ENCODE measurements at regions not wholly inside any gene's neighbourhood (a gene's known extent, or its start where the extent isn't known, plus 50 kb on each side); places are given as distances from the start of the nearest gene placed in this dataset.

DNA sequence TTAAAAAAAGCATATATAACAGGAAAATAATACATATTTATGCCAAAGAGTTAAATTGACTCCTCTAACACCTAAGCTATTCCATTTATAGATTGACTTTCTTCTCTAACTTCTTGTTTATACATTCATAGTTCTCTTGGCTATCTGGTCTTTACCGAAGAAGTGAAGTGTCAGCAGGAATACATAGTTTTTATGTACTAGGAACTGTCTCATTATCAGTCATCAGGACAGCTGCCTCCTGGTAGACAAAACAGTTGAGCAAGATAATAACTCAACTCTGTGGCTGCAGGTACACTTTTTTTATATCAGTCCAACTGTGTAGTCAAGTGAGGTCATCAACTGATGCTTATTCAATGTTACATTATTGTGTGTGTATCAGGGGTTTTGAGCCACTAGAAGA lies 1436.0 kb upstream of the NUDT12 start:
- H3K4me1 Mint-ChIP-seq (ENCODE audit: low read depth): no peaks in the 10 kb centered on the region
- H3K36me3 Mint-ChIP-seq (ENCODE audit: insufficient read depth): no peaks in the 10 kb centered on the region
- DNase-seq (no peak), ATAC-seq (no peak)
- H3K27me3 Mint-ChIP-seq (ENCODE audit: low read depth): no peaks in the 10 kb centered on the region
- H3K4me3 Mint-ChIP-seq: no peak overlapping the region
- H3K9me3 Mint-ChIP-seq: no peaks in the 10 kb centered on the region

DNA sequence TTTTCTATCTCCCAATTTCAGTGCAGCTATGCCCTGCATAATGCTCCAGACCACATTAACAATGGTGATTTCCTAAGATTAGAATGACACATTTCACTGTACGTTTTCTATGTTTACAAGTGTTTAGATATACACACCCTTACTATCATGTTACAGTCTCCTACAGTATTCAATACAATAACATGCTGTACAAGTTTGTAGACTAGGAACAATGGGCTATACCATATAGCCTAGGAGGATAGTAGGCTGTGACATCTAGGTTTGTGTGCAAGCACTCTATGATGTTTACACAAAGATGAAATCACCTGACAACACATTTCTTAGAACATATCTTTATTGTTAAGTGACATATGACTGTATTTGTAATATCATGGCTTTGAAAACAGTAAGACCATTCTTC lies 1435.6 kb upstream of the NUDT12 start:
- Mint-ChIP-seq H3K27me3 (ENCODE audit: low read depth) (no peaks in the 10 kb centered on the region), H3K4me1 (ENCODE audit: low read depth) (no peaks in the 10 kb centered on the region), H3K36me3 (ENCODE audit: insufficient read depth) (no peaks in the 10 kb centered on the region), H3K4me3 (no peak overlapping the region), H3K9me3 (no peaks in the 10 kb centered on the region)
- DNase-seq (no peak), ATAC-seq (no peak)

DNA sequence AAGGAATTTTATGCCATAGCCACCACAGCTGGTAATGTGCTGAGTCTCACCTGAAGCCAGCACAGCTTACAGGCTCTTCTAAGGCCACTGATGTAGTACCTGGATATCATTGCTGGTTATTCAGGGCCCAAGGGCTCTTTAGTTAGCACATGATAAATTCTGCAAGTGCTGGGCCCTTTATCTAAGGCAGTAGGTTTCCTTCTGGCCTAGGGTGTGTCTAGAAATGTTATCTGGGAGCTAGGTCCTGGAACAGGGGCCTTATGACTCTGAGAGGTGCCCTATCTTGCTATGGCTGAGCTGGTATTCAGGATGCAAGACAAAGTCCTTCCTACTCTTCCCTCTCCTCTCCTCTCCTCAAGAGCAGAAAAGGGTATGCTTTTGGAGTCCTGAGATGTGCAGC lies 1424.5 kb upstream of the NUDT12 start:
- no peaks in the 10 kb centered on the region for H3K36me3 Mint-ChIP-seq (ENCODE audit: insufficient read depth)

DNA sequence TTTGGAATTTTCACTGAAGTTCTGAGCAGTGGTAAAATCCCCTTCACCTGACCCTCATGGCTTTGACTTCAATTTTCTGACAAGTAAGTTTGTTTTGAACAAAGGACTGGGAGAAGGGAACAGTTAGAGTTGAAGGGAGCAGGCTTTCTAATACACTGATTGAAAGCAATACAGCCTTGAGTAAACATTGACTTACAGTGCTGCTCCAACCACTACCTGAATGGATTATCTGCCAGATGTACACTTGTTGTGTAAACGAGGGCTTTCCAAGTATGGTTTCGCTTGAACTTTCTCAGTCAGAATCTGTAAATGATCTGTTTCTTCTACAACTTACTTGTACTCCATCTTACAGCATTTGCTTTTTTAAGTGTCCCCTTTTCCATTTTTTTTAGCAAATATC lies 1414.9 kb upstream of the NUDT12 start:
- Mint-ChIP-seq H3K27me3 (ENCODE audit: low read depth) (no peaks in the 10 kb centered on the region), H3K9me3 (peaks cover 20% of the 10 kb centered on the region), H3K36me3 (ENCODE audit: insufficient read depth) (no peaks in the 10 kb centered on the region), H3K4me1 (ENCODE audit: low read depth) (no peaks in the 10 kb centered on the region), H3K4me3 (no peak overlapping the region)
- ATAC-seq: no peak
- DNase-seq: no peak

More for the DNA sequence above, 1424.5 kb upstream of the NUDT12 start:
- Mint-ChIP-seq H3K27me3 (ENCODE audit: low read depth) (no peaks in the 10 kb centered on the region), H3K4me3 (no peak overlapping the region), H3K9me3 (peaks cover 27% of the 10 kb centered on the region), H3K4me1 (ENCODE audit: low read depth) (no peaks in the 10 kb centered on the region)
- no peak for ATAC-seq
- no peak for DNase-seq

DNA sequence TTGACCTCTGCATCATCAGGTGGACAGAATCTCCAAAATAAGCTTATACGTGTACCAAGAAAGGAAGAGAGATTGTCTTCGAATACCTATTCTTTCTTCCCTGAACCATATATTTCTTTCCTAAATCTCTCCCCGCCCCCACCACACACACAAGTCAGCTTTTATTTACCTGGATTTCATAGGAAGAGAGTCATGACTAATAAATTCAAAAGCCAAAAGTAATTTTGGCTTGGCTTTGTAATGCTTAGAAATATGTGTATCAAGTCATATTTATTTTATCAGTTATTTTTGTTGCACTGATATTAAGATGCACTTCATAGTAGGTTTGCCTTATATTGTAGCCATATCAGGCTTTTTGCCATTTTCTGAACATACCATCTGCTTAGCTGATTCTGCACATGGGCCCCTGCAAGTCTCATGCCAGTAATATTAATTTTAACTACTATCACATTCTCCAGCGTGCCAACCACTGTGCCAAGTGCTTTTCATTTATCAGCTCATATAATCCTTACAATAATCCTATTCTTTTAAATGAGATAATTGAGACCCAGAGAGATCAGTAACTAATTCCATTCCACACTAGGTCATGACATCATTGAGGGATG lies 1405.3 kb upstream of the NUDT12 start:
- no peak for DNase-seq
- Mint-ChIP-seq H3K4me3 (no peak overlapping the region), H3K4me1 (ENCODE audit: low read depth) (no peaks in the 10 kb centered on the region), H3K27me3 (ENCODE audit: low read depth) (no peaks in the 10 kb centered on the region), H3K36me3 (ENCODE audit: insufficient read depth) (no peaks in the 10 kb centered on the region), H3K9me3 (peaks cover 9% of the 10 kb centered on the region)
- ATAC-seq: no peak

DNA sequence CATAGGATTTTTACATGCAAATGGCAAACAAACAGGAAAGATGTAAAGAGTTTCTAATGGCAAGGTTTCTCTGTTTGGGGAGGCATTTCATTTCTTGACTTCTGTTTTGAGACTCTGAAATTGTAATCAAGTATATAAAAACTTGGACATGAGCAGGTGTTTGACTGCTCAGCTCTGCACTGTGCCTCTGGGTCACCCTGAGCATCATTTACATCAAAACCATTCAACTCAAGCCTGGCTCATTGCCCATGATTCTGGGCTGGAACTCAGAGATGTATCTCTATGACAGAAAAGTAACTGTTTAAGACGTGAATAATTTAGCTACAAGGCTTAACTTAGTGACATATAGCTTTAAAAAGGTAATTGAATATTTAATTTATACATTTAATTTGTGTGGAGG lies 1402.4 kb upstream of the NUDT12 start:
- H3K9me3 Mint-ChIP-seq: peaks cover 4% of the 10 kb centered on the region

DNA sequence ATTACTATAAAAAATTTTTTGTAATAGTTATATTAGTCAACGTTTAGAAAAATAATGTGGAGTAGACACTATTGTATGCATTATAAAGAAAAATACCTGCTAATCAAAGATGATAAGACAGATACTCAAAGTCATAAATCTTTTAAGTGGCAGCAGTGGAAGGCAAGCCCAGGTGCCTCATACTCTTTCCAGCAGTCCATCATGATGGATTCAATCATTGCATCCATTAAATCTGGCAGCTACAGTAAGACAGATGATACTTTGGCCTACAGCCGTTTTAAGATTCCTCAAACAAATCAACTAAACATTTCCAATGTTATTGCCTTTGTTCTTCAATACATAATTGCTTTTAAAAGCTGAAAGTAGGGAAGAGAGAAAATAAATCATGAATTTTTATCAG lies 1392.9 kb upstream of the NUDT12 start:
- no peak for DNase-seq
- no peaks in the 10 kb centered on the region for H3K4me1 Mint-ChIP-seq (ENCODE audit: low read depth)
- H3K4me3 Mint-ChIP-seq: no peak overlapping the region
- peaks cover 15% of the 10 kb centered on the region for H3K9me3 Mint-ChIP-seq
- no peaks in the 10 kb centered on the region for H3K27me3 Mint-ChIP-seq (ENCODE audit: low read depth)
- ATAC-seq: no peak
- H3K36me3 Mint-ChIP-seq (ENCODE audit: insufficient read depth): no peaks in the 10 kb centered on the region

More for the DNA sequence above, 1402.4 kb upstream of the NUDT12 start:
- DNase-seq (no peak), ATAC-seq (no peak)
- no peaks in the 10 kb centered on the region for H3K36me3 Mint-ChIP-seq (ENCODE audit: insufficient read depth)
- H3K4me3 Mint-ChIP-seq: no peak overlapping the region
- H3K27me3 Mint-ChIP-seq (ENCODE audit: low read depth): no peaks in the 10 kb centered on the region
- no peaks in the 10 kb centered on the region for H3K4me1 Mint-ChIP-seq (ENCODE audit: low read depth)

DNA sequence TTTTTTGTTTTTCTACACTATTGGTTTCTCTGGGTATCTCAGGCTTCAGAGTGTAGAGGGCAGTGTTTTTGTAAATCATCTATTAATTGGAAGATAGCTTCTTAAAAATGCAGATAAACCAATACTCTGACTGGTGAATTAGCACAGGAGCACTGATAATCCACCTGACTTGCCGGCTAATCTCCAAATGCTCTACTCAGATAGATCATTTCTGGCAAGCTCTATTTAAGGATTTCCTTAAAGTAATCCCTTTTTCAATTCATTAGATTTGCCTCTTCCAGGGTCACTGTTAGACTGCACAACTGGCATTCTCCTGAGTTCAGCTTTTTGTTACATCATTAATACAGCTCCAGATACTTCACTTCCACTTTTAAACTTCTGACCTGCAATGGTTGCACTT lies 1390.3 kb upstream of the NUDT12 start:
- Mint-ChIP-seq H3K4me3 (no peak overlapping the region), H3K4me1 (ENCODE audit: low read depth) (no peaks in the 10 kb centered on the region), H3K27me3 (ENCODE audit: low read depth) (no peaks in the 10 kb centered on the region), H3K36me3 (ENCODE audit: insufficient read depth) (no peaks in the 10 kb centered on the region), H3K9me3 (peaks cover 21% of the 10 kb centered on the region)
- DNase-seq: no peak
- no peak for ATAC-seq

DNA sequence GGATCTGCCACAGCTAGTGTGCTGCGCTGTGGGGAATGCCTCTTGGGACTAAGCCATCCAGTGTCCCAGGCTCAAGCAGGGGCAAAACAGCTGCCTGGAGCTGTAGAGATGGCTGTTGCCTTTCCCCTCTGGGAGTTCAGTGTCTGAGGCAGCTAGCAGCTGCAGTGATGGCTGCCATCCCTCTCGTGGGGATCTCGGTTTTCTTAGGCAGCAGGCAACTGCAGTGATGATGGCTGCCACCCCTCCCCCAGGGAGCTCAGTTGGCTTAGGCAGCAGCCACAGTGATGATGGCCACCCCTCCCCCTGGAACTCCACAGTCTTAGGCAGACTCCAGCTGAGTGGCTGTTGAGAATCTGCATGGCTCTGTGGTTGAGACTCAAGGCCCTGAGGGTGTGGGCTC lies 1389.2 kb upstream of the NUDT12 start:
- no peak for ATAC-seq
- H3K4me1 Mint-ChIP-seq (ENCODE audit: low read depth): no peaks in the 10 kb centered on the region
- no peaks in the 10 kb centered on the region for H3K27me3 Mint-ChIP-seq (ENCODE audit: low read depth)
- DNase-seq: no peak
- H3K9me3 Mint-ChIP-seq: peaks cover 18% of the 10 kb centered on the region
- no peaks in the 10 kb centered on the region for H3K36me3 Mint-ChIP-seq (ENCODE audit: insufficient read depth)
- H3K4me3 Mint-ChIP-seq: no peak overlapping the region

DNA sequence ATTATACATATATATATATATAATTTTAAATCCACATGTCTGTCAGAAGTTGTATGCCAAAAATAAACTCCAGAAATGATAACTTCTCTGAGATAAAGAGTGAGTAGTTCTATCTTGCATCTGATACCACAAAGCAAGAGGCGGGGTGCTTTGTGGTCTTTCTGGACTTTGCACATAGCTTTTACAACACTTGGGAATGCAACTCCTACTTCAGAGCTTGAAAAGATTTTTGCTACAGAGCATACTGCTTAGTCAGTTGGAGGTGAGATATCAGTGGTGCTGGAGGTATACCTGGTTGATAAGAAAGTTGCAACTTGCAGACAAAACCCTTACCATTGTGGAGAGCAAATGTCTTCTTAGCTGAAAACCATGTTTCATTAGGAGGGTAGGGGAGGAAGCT lies 1384.5 kb upstream of the NUDT12 start:
- DNase-seq: no peak
- H3K27me3 Mint-ChIP-seq (ENCODE audit: low read depth): no peaks in the 10 kb centered on the region
- H3K9me3 Mint-ChIP-seq: peaks cover 22% of the 10 kb centered on the region
- no peak for ATAC-seq
- no peaks in the 10 kb centered on the region for H3K4me1 Mint-ChIP-seq (ENCODE audit: low read depth)
- no peak overlapping the region for H3K4me3 Mint-ChIP-seq
- no peaks in the 10 kb centered on the region for H3K36me3 Mint-ChIP-seq (ENCODE audit: insufficient read depth)

DNA sequence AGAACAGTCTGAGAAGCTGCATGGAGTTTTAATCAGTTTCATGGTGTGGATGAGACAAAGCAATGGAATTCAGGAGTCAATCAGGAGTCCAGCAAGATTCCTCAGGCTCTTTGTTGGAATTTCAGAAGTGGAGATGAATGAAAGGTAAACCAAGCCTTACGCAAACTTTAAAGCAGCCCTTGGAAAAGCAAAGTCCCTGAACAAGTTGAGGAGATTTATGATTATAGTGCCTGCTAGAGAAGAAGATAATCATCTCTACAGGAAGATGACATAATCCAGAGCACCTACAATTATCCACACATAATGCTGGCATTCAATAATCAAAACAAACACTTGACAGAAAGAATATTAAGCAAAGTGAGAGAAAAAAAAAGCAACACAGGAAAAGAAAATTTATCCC lies 1380.1 kb upstream of the NUDT12 start:
- Mint-ChIP-seq H3K4me1 (ENCODE audit: low read depth) (no peaks in the 10 kb centered on the region), H3K4me3 (no peak overlapping the region), H3K27me3 (ENCODE audit: low read depth) (no peaks in the 10 kb centered on the region), H3K9me3 (peaks cover 5% of the 10 kb centered on the region), H3K36me3 (ENCODE audit: insufficient read depth) (no peaks in the 10 kb centered on the region)
- ATAC-seq: no peak
- DNase-seq: no peak

DNA sequence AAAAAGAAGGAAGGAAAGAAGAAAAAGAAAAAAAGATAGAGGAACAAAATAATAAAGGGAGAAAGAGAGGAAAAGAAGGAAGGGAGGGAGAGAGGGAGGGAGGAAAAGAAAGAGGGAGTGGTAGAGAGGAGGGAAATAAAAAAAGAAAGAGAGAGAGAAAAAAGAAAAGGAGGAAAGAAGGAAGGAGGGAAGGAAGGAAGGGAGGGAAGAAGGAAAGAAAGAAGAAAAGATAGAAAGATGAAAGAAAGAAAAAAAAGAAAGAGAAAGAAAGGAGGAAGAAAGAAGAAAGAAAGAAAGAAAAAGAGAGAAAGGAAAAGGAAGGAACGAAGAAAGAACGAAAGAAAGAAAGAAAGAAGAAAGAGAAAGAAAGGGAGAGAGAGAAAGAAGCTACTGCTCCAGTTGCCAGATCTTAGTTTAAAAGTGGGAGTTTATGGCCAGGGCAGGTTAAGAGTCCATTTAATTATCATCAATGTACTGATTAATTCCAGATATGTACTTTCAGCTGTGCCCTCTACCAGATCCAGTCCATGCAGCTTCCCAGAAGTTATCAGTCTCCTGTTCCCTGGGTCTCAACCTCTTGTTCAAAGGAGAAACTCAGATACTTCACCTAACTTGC lies 1378.5 kb upstream of the NUDT12 start:
- Mint-ChIP-seq H3K36me3 (ENCODE audit: insufficient read depth) (no peaks in the 10 kb centered on the region), H3K4me1 (ENCODE audit: low read depth) (no peaks in the 10 kb centered on the region), H3K4me3 (no peak overlapping the region), H3K9me3 (peaks cover 3% of the 10 kb centered on the region), H3K27me3 (ENCODE audit: low read depth) (no peaks in the 10 kb centered on the region)
- ATAC-seq (no peak), DNase-seq (no peak)

DNA sequence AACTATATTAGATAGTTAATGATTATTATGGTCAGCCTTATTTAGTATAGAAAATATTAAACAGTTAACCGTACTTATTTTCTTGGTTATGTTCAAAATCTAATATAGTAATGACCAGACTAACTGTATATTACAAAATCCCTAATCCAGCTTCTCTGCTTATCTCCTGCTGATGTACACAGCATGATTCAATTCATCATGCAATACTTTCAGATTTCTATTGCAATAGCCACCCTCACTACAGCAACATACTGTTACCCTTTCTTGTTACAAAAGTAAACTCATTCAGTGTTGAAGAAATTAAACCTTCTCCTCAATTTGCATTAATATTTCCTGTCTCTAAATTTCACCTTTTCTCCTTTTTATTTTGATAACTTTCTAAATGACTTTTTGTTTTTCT lies 1375.0 kb upstream of the NUDT12 start:
- no peak for ATAC-seq
- no peak for DNase-seq
- no peak overlapping the region for H3K4me3 Mint-ChIP-seq
- no peaks in the 10 kb centered on the region for H3K36me3 Mint-ChIP-seq (ENCODE audit: insufficient read depth)
- H3K9me3 Mint-ChIP-seq: peaks cover 8% of the 10 kb centered on the region
- no peaks in the 10 kb centered on the region for H3K4me1 Mint-ChIP-seq (ENCODE audit: low read depth)
- no peaks in the 10 kb centered on the region for H3K27me3 Mint-ChIP-seq (ENCODE audit: low read depth)

DNA sequence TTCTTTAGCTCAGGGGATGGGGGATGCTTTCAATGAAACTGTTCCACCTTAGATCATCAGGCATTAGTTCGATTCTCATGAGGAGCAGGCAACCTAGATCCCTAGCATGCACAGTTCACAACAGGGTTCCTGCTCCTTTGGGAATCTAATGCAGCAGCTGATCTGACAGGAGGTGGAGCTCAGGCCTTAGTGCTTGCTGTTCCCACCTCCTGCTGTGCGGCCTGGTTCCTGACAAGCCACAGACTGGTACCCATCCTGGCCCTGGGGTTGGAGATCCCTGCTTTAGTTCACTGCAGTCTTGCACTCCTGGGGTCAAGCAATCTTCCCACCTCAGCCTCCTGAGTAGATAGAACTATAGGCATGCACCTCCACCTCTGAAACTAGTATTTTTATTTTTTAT lies 1369.8 kb upstream of the NUDT12 start:
- Mint-ChIP-seq H3K27me3 (ENCODE audit: low read depth) (no peaks in the 10 kb centered on the region), H3K4me3 (no peak overlapping the region), H3K36me3 (ENCODE audit: insufficient read depth) (no peaks in the 10 kb centered on the region), H3K9me3 (peaks cover 8% of the 10 kb centered on the region), H3K4me1 (ENCODE audit: low read depth) (no peaks in the 10 kb centered on the region)
- DNase-seq: no peak
- no peak for ATAC-seq

DNA sequence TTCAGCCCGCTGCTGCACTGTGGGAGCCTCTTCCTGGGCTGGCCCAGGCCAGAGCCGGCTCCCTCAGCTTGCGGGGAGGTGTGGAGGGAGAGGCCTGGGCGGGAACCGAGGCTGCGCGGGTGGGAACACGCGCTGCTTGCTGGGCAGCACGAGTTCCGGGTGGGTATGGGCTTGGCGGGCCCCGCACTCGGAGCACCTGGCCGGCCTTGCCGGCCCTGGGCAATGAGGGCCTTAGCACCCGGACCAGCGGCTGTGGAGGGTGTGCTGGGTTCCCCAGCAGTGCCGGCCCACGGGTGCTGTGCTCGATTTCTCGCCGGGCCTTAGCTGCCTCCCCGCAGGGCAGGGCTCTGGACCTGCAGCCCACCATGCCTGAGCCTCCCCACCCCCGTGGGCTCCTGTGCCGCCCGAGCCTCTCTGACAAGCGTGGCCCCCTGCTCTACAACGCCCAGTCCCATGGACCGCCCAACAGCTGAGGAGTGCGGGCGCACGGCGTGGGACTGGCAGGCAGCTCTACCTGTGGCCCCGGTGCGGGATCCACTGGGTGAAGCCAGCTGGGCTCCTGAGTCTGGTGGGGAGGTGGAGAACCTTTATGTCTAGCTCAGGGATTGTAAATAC lies 1366.4 kb upstream of the NUDT12 start:
- no peaks in the 10 kb centered on the region for H3K36me3 Mint-ChIP-seq (ENCODE audit: insufficient read depth)
- DNase-seq (no peak), ATAC-seq (no peak)
- no peaks in the 10 kb centered on the region for H3K4me1 Mint-ChIP-seq (ENCODE audit: low read depth)
- no peak overlapping the region for H3K4me3 Mint-ChIP-seq
- no peaks in the 10 kb centered on the region for H3K27me3 Mint-ChIP-seq (ENCODE audit: low read depth)
- H3K9me3 Mint-ChIP-seq: peaks cover 16% of the 10 kb centered on the region
